SU-DHL-6 (cell line): ENCODE measurements at regions not wholly inside any gene's neighbourhood (a gene's known extent, or its start where the extent isn't known, plus 50 kb on each side); places are given as distances from the start of the nearest gene placed in this dataset.

ENCODE experiments used
- CTCF ChIP-seq: fragments of 200-600 bp; sonication (generic); IDR thresholded peaks from one replicate; pipeline ENCODE4 v1.5.1; 2017; ENCODE audit warnings: antibody characterized with exemption, mild to moderate bottlenecking, low read length, moderate library complexity; ENCODE audit not compliant: insufficient read depth, poor library complexity, severe bottlenecking
- EZH2phosphoT487 ChIP-seq: fragments of 200-600 bp; sonication (generic), shearing (Covaris generic); conservative IDR thresholded peaks from 2 replicates; pipeline ENCODE4 v1.6.1; 2018; ENCODE audit warnings: mild to moderate bottlenecking, antibody characterized with exemption, low read length, moderate library complexity, mixed read lengths

- TF ChIP-seq CTCF (no peak), EZH2phosphoT487 (no peak)
These were observed 158.3 kb upstream of the C2CD4B start for GRCh38 chr15:62323353-62323890.
